MG63 (cell line): ENCODE measurements at regions not wholly inside any gene's neighbourhood (a gene's known extent, or its start where the extent isn't known, plus 50 kb on each side); places are given as distances from the start of the nearest gene placed in this dataset.

ENCODE experiments used
- DNase-seq: peaks from one replicate; pipeline ENCODE4 v3.0.0-alpha.2; 2020
- H3K27me3 ChIP-seq: fragments of 250-450 bp; sonication (Bioruptor Pico); 2 replicates; pipeline ENCODE4 v1.5.1; 2020; ENCODE audit warnings: mild to moderate bottlenecking, moderate library complexity
- H3K36me3 ChIP-seq: fragments of 250-450 bp; sonication (Bioruptor Pico); 2 replicates; pipeline ENCODE4 v1.5.1; 2020; ENCODE audit warnings: mild to moderate bottlenecking, moderate library complexity
- H3K4me3 ChIP-seq: fragments of 250-450 bp; sonication (Bioruptor Pico); 2 replicates; pipeline ENCODE4 v1.5.1; 2020; ENCODE audit warnings: mild to moderate bottlenecking, moderate library complexity
- H3K9me3 ChIP-seq: fragments of 250-450 bp; sonication (Bioruptor Pico); 2 replicates; pipeline ENCODE4 v1.5.1; 2020; ENCODE audit warnings: mild to moderate bottlenecking, moderate library complexity

GRCh38 chr3:182216311-182216970, 504.7 kb downstream of the SOX2 start:
- no peaks in the 10 kb centered on the region for H3K36me3 ChIP-seq
- H3K9me3 ChIP-seq, result no peaks in the 10 kb centered on the region
- no peak for DNase-seq
- no peak overlapping the region for H3K4me3 ChIP-seq
- no peaks in the 10 kb centered on the region for H3K27me3 ChIP-seq

GRCh38 chr3:182220013-182220412, 508.3 kb downstream of the SOX2 start:
- no peak for DNase-seq
- H3K36me3 ChIP-seq, result no peaks in the 10 kb centered on the region
- H3K9me3 ChIP-seq, result no peaks in the 10 kb centered on the region
- no peaks in the 10 kb centered on the region for H3K27me3 ChIP-seq
- no peak overlapping the region for H3K4me3 ChIP-seq

GRCh38 chr3:182220471-182220870, 508.7 kb downstream of the SOX2 start:
- no peaks in the 10 kb centered on the region for H3K27me3 ChIP-seq
- DNase-seq, result no peak
- H3K4me3 ChIP-seq, result no peak overlapping the region
- H3K36me3 ChIP-seq, result no peaks in the 10 kb centered on the region
- no peaks in the 10 kb centered on the region for H3K9me3 ChIP-seq

- no peaks in the 10 kb centered on the region for H3K9me3 ChIP-seq
- no peaks in the 10 kb centered on the region for H3K27me3 ChIP-seq
- DNase-seq, result no peak
- no peak overlapping the region for H3K4me3 ChIP-seq
- no peaks in the 10 kb centered on the region for H3K36me3 ChIP-seq
Measured at GRCh38 chr3:182226995-182227394, 515.3 kb downstream of the SOX2 start.

GRCh38 chr3:182233405-182233804, 521.7 kb downstream of the SOX2 start:
- DNase-seq, result no peak
- Histone ChIP-seq H3K36me3 (no peaks in the 10 kb centered on the region), H3K9me3 (no peaks in the 10 kb centered on the region), H3K27me3 (no peaks in the 10 kb centered on the region), H3K4me3 (no peak overlapping the region)

GRCh38 chr3:182233957-182234356, 522.2 kb downstream of the SOX2 start:
- no peaks in the 10 kb centered on the region for H3K36me3 ChIP-seq
- H3K4me3 ChIP-seq, result no peak overlapping the region
- H3K27me3 ChIP-seq, result no peaks in the 10 kb centered on the region
- H3K9me3 ChIP-seq, result no peaks in the 10 kb centered on the region
- no peak for DNase-seq

- DNase-seq, result no peak
- Histone ChIP-seq H3K36me3 (no peaks in the 10 kb centered on the region), H3K4me3 (no peak overlapping the region), H3K27me3 (no peaks in the 10 kb centered on the region), H3K9me3 (no peaks in the 10 kb centered on the region)
Measured at GRCh38 chr3:182234881-182235280, 523.2 kb downstream of the SOX2 start.

- no peaks in the 10 kb centered on the region for H3K27me3 ChIP-seq
- no peak overlapping the region for H3K4me3 ChIP-seq
- no peaks in the 10 kb centered on the region for H3K9me3 ChIP-seq
- H3K36me3 ChIP-seq, result no peaks in the 10 kb centered on the region
- DNase-seq, result no peak
Measured at GRCh38 chr3:182235504-182235903, 523.8 kb downstream of the SOX2 start.

- no peaks in the 10 kb centered on the region for H3K36me3 ChIP-seq
- H3K4me3 ChIP-seq, result no peak overlapping the region
- H3K9me3 ChIP-seq, result no peaks in the 10 kb centered on the region
- H3K27me3 ChIP-seq, result no peaks in the 10 kb centered on the region
- no peak for DNase-seq
Measured at GRCh38 chr3:182238126-182238525, 526.4 kb downstream of the SOX2 start.

- DNase-seq, result no peak
- H3K36me3 ChIP-seq, result no peaks in the 10 kb centered on the region
- no peak overlapping the region for H3K4me3 ChIP-seq
- H3K9me3 ChIP-seq, result no peaks in the 10 kb centered on the region
- H3K27me3 ChIP-seq, result no peaks in the 10 kb centered on the region
Measured at GRCh38 chr3:182239316-182239715, 527.6 kb downstream of the SOX2 start.

GRCh38 chr3:182240474-182240873, 528.7 kb downstream of the SOX2 start:
- H3K9me3 ChIP-seq, result no peaks in the 10 kb centered on the region
- H3K27me3 ChIP-seq, result no peaks in the 10 kb centered on the region
- no peak for DNase-seq
- H3K4me3 ChIP-seq, result no peak overlapping the region
- no peaks in the 10 kb centered on the region for H3K36me3 ChIP-seq

GRCh38 chr3:182241196-182241765, 529.6 kb downstream of the SOX2 start:
- DNase-seq, result no peak
- no peak overlapping the region for H3K4me3 ChIP-seq
- no peaks in the 10 kb centered on the region for H3K9me3 ChIP-seq
- H3K36me3 ChIP-seq, result no peaks in the 10 kb centered on the region
- no peaks in the 10 kb centered on the region for H3K27me3 ChIP-seq

GRCh38 chr3:182241766-182242488, 530.2 kb downstream of the SOX2 start:
- H3K9me3 ChIP-seq, result no peaks in the 10 kb centered on the region
- no peak overlapping the region for H3K4me3 ChIP-seq
- H3K36me3 ChIP-seq, result no peaks in the 10 kb centered on the region
- H3K27me3 ChIP-seq, result no peaks in the 10 kb centered on the region
- no peak for DNase-seq

- H3K4me3 ChIP-seq, result no peak overlapping the region
- no peaks in the 10 kb centered on the region for H3K27me3 ChIP-seq
- no peak for DNase-seq
- no peaks in the 10 kb centered on the region for H3K36me3 ChIP-seq
- no peaks in the 10 kb centered on the region for H3K9me3 ChIP-seq
Measured at GRCh38 chr3:182242489-182242942, 530.8 kb downstream of the SOX2 start.

- Histone ChIP-seq H3K36me3 (no peaks in the 10 kb centered on the region), H3K4me3 (no peak overlapping the region), H3K27me3 (no peaks in the 10 kb centered on the region), H3K9me3 (no peaks in the 10 kb centered on the region)
- no peak for DNase-seq
Measured at GRCh38 chr3:182243625-182244024, 531.9 kb downstream of the SOX2 start.

GRCh38 chr3:182244222-182244971, 532.7 kb downstream of the SOX2 start:
- Histone ChIP-seq H3K36me3 (no peaks in the 10 kb centered on the region), H3K9me3 (no peaks in the 10 kb centered on the region), H3K4me3 (no peak overlapping the region), H3K27me3 (no peaks in the 10 kb centered on the region)
- no peak for DNase-seq

GRCh38 chr3:182245059-182245458, 533.3 kb downstream of the SOX2 start:
- DNase-seq, result no peak
- H3K4me3 ChIP-seq, result no peak overlapping the region
- H3K36me3 ChIP-seq, result no peaks in the 10 kb centered on the region
- no peaks in the 10 kb centered on the region for H3K9me3 ChIP-seq
- no peaks in the 10 kb centered on the region for H3K27me3 ChIP-seq
